BE2C (cell line): ENCODE measurements at regions not wholly inside any gene's neighbourhood (a gene's known extent, or its start where the extent isn't known, plus 50 kb on each side); places are given as distances from the start of the nearest gene placed in this dataset.

Experiments used
- DNase-seq: peaks from one replicate; pipeline ENCODE4 v3.0.0-alpha.2; 2020
- H3K27me3 ChIP-seq: fragments of 250-450 bp; sonication (Bioruptor Pico); 2 replicates; pipeline ENCODE4 v1.5.1; 2020; ENCODE audit warnings: mild to moderate bottlenecking
- H3K36me3 ChIP-seq: fragments of 250-450 bp; sonication (Bioruptor Pico); 2 replicates; pipeline ENCODE4 v1.5.1; 2020; ENCODE audit warnings: mild to moderate bottlenecking
- H3K4me1 ChIP-seq: fragments of 250-450 bp; sonication (Bioruptor Pico); 2 replicates; pipeline ENCODE4 v1.5.1; 2020
- H3K4me3 ChIP-seq: 2 replicates; pipeline ENCODE4 v1.5.1; 2011; ENCODE audit warnings: low read depth, low read length
- H3K9me3 ChIP-seq: fragments of 250-450 bp; sonication (Bioruptor Pico); 2 replicates; pipeline ENCODE4 v1.5.1; 2020
- CTCF ChIP-seq: IDR thresholded peaks from 2 replicates; pipeline ENCODE4 v1.5.1; 2012; ENCODE audit warnings: mild to moderate bottlenecking, low read depth, low read length

DNA sequence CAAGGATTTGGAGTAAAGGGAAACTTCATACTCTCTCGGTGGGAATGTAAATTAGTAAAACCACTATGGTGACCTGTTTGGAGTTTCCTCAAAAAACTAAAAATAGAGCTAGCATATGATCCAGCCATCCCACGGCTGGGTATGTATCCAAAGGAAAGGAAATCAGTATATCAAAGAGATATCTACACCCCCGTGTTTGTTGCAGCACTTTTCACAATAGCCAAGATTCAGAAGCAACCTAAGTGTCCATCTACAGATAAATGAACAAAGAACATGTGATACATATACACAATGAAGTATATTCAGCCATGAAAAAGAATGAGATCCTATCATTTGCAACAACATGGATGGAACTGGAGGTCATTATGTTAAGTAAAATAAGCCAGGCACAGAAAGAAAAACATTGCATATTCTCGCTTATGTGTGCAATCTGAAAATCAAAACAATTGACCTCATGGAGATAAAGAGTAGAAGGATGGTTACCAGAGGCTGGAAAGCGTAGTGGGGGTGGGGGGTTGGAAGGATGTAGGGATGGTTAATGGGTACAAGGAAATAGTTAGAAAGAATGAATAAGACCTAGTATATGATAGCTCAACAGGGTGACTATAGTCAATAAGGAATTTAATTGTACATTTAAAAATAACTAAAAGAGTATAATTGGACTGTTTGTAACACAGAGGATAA is 468.0 kb downstream of the BCAT1 start:
- H3K36me3 ChIP-seq: no peaks in the 10 kb centered on the region
- H3K27me3 ChIP-seq: no peaks in the 10 kb centered on the region
- H3K4me1 ChIP-seq: no peaks in the 10 kb centered on the region
- no peak overlapping the region for H3K4me3 ChIP-seq
- TF ChIP-seq CTCF: no peak
- DNase-seq: no peak
- H3K9me3 ChIP-seq: no peaks in the 10 kb centered on the region

DNA sequence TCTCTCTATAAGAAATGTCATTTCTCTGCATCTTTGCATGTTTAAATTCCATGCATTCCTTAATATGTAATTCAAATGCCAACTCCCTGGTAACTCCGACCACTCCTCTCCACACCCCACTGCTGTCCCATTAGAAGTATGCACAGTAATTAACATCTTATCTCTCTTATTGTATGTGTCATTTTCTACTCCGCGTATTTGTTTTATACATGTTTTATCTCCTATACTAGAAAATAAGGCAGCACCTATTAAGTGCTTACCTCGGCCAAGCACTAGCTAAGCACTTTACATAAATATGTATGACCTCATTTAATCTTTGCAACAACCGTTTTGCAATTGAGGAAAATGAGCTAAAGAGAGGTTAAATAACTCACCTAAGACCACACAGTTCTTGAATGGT is 469.8 kb downstream of the BCAT1 start:
- TF ChIP-seq CTCF: no peak
- H3K36me3 ChIP-seq: no peaks in the 10 kb centered on the region
- no peak for DNase-seq
- no peaks in the 10 kb centered on the region for H3K9me3 ChIP-seq
- H3K4me1 ChIP-seq: no peaks in the 10 kb centered on the region
- H3K27me3 ChIP-seq: no peaks in the 10 kb centered on the region
- H3K4me3 ChIP-seq: no peak overlapping the region

DNA sequence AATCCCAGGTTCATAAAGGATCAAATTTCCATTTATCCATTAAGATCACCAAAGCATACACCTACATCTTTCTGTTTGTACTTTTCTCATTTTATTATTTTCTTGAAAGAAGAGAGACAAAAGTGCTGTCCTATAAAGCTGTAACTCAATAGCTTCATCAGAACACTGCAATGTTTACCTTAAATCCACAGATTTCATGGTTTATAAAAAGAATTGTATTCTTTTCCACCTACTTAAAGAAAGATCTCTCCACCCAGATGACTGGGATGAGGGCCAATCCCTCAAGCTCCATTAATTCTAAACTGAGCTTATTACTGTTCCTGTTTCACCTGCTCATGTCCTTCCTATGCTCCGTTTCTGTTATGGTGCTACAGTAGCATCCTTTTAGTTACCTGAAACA is 470.6 kb downstream of the BCAT1 start:
- no peak for DNase-seq
- TF ChIP-seq CTCF: no peak
- Histone ChIP-seq H3K27me3 (no peaks in the 10 kb centered on the region), H3K4me3 (no peak overlapping the region), H3K36me3 (no peaks in the 10 kb centered on the region), H3K4me1 (no peaks in the 10 kb centered on the region), H3K9me3 (no peaks in the 10 kb centered on the region)

GRCh38 chr12:24476310-24476709 is 472.6 kb downstream of the BCAT1 start:
- Histone ChIP-seq H3K4me3 (no peak overlapping the region), H3K36me3 (no peaks in the 10 kb centered on the region), H3K27me3 (no peaks in the 10 kb centered on the region), H3K9me3 (no peaks in the 10 kb centered on the region), H3K4me1 (no peaks in the 10 kb centered on the region)
- TF ChIP-seq CTCF: no peak
- no peak for DNase-seq

DNA sequence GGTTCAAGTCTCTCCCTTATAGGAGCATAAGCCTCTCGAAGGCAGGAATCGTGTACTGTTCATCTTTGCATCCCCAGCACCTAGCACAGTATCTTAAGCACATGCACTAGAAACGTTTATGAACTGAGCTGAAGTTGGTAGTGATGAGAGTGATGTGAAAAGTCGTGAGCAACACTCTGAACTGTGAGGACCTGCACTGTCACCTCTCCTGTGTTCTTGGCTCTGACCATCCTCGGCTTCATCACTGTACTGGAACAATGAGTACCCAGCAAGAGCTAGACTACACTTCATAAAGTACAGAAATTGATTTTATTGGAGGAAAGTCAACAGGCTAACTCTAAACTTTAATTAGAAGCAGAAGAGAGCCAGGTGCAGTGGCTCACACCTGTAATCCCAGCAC is 473.6 kb downstream of the BCAT1 start:
- no peaks in the 10 kb centered on the region for H3K36me3 ChIP-seq
- no peaks in the 10 kb centered on the region for H3K4me1 ChIP-seq
- H3K9me3 ChIP-seq: no peaks in the 10 kb centered on the region
- H3K4me3 ChIP-seq: no peak overlapping the region
- no peak for DNase-seq
- H3K27me3 ChIP-seq: no peaks in the 10 kb centered on the region
- no peak for TF ChIP-seq CTCF

DNA sequence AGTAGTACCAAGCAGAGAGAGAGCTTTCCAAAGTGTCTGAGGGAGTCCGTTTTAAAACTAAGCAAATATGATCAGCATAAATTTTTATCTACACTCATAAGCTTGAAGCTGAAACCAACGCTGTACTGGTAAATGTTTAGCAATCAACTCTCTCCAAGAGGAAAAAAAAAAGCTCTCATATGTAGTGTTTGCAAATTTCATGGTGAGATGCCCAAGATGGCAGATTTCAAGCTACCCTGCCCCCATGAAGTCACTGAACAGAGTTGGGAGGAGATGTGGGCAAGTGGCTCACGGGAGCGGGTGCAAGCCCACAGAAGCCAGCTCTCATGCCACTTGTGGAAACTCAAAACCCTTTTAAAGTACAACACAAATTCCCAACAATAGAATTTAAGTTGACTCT is 475.8 kb downstream of the BCAT1 start:
- Histone ChIP-seq H3K4me1 (no peaks in the 10 kb centered on the region), H3K27me3 (no peaks in the 10 kb centered on the region), H3K9me3 (no peaks in the 10 kb centered on the region), H3K36me3 (no peaks in the 10 kb centered on the region), H3K4me3 (no peak overlapping the region)
- DNase-seq: no peak
- no peak for TF ChIP-seq CTCF
